OCI-LY1 (cell line): ENCODE measurements at regions not wholly inside any gene's neighbourhood (a gene's known extent, or its start where the extent isn't known, plus 50 kb on each side); places are given as distances from the start of the nearest gene placed in this dataset.

Source experiments
- CTCF ChIP-seq: fragments of 200-600 bp; sonication (generic), shearing (Covaris generic); IDR thresholded peaks from 2 replicates; pipeline ENCODE4 v1.5.1; 2017; ENCODE audit warnings: mild to moderate bottlenecking, antibody characterized with exemption, low read length, moderate library complexity, mixed read lengths
- EZH2 ChIP-seq: fragments of 200-600 bp; sonication (generic), shearing (Covaris generic); IDR thresholded peaks from 2 replicates; pipeline ENCODE4 v1.8.0; 2017; ENCODE audit warnings: borderline replicate concordance, mixed run types, mild to moderate bottlenecking, antibody characterized with exemption, low read length, moderate library complexity, mixed read lengths

GRCh38 chr4:11847167-11847566 is 418.5 kb upstream of the HS3ST1 start:
- TF ChIP-seq CTCF (no peak), EZH2 (no peak)
